ENCODE measurements at regions not wholly inside any gene's neighbourhood (a gene's known extent, or its start where the extent isn't known, plus 50 kb on each side); places are given as distances from the start of the nearest gene placed in this dataset.
"Not testable (repeated sequence)": the region's sequence is repeated elsewhere in the genome, so short reads cannot be mapped to it uniquely, and the experiment has no call there.

DNA sequence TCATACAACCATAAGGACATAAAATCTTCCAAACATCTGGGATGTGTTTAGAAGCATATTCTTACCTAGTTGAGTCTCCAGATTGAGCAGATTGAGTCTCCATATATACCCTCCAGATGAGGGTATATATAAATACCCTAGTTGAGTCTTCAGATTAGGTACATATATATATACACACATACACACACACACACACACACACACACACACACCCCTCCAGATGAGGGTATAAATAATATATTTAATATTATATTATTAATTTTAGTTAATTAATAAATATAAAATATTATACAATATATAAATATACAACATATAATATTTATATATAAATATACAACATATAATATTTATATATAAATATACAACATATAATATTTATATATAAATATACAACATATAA is 2219.1 kb downstream of the PCDH7 start:
- TF ChIP-seq, protein P1, sequence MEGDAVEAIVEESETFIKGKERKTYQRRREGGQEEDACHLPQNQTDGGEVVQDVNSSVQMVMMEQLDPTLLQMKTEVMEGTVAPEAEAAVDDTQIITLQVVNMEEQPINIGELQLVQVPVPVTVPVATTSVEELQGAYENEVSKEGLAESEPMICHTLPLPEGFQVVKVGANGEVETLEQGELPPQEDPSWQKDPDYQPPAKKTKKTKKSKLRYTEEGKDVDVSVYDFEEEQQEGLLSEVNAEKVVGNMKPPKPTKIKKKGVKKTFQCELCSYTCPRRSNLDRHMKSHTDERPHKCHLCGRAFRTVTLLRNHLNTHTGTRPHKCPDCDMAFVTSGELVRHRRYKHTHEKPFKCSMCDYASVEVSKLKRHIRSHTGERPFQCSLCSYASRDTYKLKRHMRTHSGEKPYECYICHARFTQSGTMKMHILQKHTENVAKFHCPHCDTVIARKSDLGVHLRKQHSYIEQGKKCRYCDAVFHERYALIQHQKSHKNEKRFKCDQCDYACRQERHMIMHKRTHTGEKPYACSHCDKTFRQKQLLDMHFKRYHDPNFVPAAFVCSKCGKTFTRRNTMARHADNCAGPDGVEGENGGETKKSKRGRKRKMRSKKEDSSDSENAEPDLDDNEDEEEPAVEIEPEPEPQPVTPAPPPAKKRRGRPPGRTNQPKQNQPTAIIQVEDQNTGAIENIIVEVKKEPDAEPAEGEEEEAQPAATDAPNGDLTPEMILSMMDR (IDR thresholded peaks at IDR 0.05): not testable (repeated sequence)
- TF ChIP-seq POLR2A (IDR thresholded peaks at IDR 0.05): not testable (repeated sequence)

Measured in right lobe of liver (tissue), 4 donors.